GM12891 (cell line): ENCODE measurements at regions not wholly inside any gene's neighbourhood (a gene's known extent, or its start where the extent isn't known, plus 50 kb on each side); places are given as distances from the start of the nearest gene placed in this dataset.

Experiments used
- POLR2A ChIP-seq: IDR thresholded peaks from 2 replicates; pipeline ENCODE4 v1.6.1; 2011; ENCODE audit warnings: low read depth, low read length, control low read depth
- POLR2AphosphoS5 ChIP-seq: IDR thresholded peaks from 2 replicates; pipeline ENCODE4 v1.6.1; 2011; ENCODE audit warnings: low read depth, low read length, control low read depth
- POU2F2 ChIP-seq: IDR thresholded peaks from 2 replicates; pipeline ENCODE4 v1.6.1; 2011; ENCODE audit warnings: low read depth, mild to moderate bottlenecking, control low read depth, low read length, moderate library complexity
- SPI1 ChIP-seq: IDR thresholded peaks from 2 replicates; pipeline ENCODE4 v1.6.1; 2011; ENCODE audit warnings: low read depth, low read length, control low read depth
- TAF1 ChIP-seq: IDR thresholded peaks from 2 replicates; pipeline ENCODE4 v1.6.1; 2011; ENCODE audit warnings: low read depth, low read length, control low read depth

GRCh38 chr10:6695519-6695918, 115.4 kb upstream of the PRKCQ start:
- TF ChIP-seq POLR2A (no peak), POLR2AphosphoS5 (no peak), POU2F2 (no peak), TAF1 (no peak), SPI1 (no peak)
